OCI-LY1 (cell line): ENCODE measurements at regions not wholly inside any gene's neighbourhood (a gene's known extent, or its start where the extent isn't known, plus 50 kb on each side); places are given as distances from the start of the nearest gene placed in this dataset.

Experiments used
- CTCF ChIP-seq: fragments of 200-600 bp; sonication (generic), shearing (Covaris generic); IDR thresholded peaks from 2 replicates; pipeline ENCODE4 v1.5.1; 2017; ENCODE audit warnings: mild to moderate bottlenecking, antibody characterized with exemption, low read length, moderate library complexity, mixed read lengths
- EZH2 ChIP-seq: fragments of 200-600 bp; sonication (generic), shearing (Covaris generic); IDR thresholded peaks from 2 replicates; pipeline ENCODE4 v1.8.0; 2017; ENCODE audit warnings: borderline replicate concordance, mixed run types, mild to moderate bottlenecking, antibody characterized with exemption, low read length, moderate library complexity, mixed read lengths

- TF ChIP-seq EZH2 (no peak), CTCF (no peak)
These were observed 388.3 kb upstream of the IL12A start for GRCh38 chr3:159600291-159600690.
